HG03066 (cell line): ENCODE measurements at regions not wholly inside any gene's neighbourhood (a gene's known extent, or its start where the extent isn't known, plus 50 kb on each side); places are given as distances from the start of the nearest gene placed in this dataset.

Source experiments
- ATAC-seq: cut with Tn5 transposase; IDR thresholded peaks from one replicate; pipeline ENCODE4 v1.9.1; 2021; ENCODE audit warnings: low read depth; ENCODE audit not compliant: unreplicated experiment

DNA sequence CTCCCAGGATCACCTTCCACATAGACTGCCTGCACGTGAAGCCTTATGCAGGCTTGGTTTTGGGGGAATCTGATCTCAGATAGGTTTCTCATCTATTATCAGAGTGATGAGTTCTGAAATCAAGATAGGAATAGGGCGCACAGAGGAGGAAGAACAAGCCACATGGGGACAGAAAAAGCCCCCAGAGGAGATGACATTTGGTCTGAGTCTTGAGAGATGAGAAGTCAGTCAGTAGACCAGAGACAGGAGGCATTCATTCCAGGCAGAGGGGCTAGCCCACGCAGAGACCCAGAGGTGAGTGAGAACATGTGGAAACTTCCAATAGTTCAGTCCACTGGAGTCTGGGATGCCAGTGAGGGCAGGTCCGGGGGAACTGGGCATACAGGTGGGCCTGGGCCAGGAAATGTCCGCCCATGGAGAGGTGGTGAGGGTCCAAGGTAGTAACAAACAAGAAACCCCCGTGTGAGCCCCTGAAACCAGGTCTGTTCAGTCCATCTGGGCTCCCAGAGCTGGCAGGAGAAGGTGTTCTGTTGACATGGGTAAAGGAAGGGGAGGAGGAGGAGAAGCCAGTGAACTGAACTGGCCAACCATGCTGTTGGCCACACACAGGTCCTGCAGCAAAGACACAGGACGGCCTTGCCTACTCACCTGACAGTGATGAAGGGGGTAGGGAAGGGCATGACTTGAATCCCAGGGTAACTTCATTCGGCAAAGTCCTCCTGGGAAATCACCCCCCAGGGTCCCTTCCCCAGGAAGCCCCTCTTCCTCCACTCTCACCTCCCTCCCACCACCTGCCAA, 69.3 kb upstream of the SMNDC1 start:
- ATAC-seq, result no peak

DNA sequence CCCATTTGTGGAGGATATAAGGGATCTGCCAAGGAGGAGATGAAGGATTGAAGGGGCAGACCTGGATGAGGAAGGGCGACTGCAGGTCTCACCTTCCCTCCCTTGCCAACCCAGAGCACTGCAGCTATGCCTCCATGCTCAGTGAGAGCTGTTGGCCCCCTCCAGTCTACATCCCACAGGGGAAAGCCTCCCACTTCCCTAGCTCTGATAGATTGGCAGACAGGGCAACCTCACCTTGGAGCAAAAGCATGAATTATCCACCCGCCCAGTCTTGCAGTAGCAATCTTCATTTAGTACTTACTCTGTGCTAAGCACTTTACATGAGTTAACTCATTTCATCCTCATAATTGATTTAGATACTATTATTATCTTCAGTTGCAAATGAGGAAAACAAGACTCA, 70.4 kb upstream of the SMNDC1 start:
- no peak for ATAC-seq

DNA sequence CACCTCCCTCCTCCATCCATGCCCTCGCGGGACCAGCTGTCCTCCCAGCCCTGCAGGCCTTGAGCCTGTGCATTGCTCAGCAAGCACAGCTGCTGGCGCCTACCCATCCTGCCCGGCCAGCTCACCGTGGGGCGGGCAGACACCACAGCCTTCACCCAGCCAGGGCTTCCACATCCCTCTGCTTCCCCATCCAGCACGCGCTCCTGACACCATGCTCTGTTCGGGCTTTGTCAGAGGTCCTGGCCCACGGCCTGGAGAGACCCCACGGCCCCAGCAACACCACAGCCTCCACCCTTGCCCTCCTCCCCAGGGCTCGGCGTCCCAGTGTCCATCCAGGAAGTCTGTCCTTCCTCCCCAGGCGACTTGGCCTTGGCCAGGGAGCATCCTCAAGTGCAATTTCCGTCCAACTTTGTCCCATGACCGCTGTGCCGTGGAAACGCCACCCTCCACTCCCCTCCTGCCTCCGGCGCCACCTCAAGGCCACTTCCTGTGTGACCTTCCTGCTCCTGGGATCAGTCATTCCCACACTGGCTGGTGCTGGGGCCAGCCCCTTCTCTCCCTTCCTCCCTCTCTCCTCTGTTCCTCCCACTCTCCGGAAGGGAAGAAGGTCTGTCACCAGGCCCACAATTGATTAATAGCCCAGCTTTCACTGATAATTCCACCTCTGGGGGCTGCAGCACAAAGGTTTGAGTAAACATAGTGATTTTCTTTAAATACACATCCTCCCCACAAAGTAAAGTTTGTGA, 71.5 kb upstream of the SMNDC1 start:
- no peak for ATAC-seq

DNA sequence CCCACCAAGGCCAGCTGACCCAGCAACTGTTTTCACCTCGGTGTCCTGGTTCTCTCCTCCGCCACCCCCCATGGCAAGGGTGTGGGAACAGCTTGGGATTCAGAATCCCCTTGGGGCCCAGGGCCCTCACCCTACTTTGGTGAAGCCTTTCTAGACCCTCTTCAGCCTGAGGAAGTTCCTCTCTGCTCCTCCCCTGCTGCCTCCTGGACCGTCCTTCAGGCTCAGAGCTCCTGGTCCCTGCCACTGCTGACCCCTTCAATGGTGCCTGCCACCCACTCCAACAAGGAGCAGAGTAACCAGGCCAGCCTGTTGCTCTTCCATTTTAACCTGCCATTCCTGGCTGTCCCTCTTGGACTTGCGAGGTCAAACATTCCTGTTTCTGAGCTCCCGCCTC, 72.0 kb upstream of the SMNDC1 start:
- ATAC-seq, result no peak

DNA sequence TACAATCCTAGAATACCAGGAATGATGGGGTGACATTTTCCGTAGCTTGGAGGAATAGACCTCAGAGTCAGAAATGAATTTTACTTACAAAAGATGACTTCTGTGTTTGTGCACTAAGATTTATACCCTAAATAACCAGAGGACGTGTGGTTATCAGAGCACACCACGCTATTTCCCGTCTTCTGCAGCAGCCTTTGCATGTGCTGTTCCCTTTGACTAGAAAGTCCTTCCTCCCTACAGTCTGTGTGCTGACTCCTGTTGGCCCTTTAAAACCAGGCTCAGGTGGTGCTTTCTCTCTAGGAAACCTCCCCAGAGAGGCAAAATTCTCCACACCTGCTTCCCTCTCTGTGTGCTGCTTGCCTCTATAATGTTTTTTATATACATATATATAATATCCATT, 73.3 kb upstream of the SMNDC1 start:
- no peak for ATAC-seq

DNA sequence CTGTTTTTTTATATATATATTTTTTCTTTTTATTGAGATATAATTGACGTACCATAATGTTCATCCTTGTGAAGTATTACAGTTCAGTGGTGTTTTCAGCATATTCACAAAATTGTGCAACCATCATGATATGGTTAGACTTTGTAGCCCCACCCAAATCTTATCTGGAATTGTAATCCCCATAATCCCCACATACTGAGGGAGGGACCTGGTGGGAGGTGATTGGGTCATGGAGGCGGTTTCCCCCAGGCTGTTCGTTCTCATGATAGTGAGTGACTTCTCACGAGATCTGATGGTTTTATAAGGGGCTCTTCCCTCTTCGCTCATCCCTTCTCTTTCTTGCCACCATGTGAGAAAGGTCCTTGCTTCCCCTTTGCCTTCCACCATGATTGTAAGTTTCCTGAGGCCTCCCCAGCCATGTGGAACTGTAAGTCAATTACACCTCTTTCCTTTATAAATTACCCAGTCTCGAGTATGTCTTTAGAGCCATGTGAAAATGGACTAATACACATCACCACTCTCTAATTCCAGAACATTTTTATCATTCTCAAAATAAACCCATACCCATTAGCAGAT, 73.9 kb upstream of the SMNDC1 start:
- ATAC-seq, result no peak

DNA sequence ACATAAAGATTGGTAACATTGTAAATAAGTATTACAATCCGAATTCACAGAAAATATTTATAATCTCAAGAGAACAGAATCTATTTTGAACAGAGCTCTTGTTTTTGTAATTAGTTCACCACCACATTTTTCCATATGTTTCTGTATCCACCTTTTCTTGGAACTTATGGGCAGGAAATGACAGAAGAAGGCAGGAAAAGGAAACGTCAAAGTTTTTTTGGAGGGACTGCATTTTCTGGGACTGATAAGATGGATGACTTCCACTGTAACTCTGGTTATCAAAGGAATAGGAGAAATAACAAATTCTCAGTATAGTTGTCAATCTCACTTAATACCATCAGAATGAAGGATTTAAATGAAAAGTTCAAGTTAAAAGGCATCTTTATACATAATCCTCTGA, 75.1 kb upstream of the SMNDC1 start:
- ATAC-seq, result no peak

DNA sequence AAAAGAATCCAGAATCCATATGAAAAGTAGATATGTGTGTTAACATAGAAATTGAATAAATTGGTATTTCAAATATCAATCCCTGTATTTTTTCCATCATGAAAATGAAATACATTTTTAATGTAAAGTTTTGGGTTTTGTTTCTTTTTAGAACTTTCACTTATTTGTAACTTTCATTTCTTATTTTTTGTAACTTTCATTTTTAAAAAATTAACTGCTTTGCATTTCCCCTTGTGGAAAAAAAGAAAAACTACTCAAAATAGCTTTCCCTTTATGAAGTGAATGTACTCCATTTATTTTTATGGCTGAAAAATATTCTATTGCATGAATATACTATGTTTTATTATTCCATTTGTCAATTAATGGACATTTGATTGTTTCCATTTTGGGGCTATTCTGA, 75.6 kb upstream of the SMNDC1 start:
- ATAC-seq, result no peak

DNA sequence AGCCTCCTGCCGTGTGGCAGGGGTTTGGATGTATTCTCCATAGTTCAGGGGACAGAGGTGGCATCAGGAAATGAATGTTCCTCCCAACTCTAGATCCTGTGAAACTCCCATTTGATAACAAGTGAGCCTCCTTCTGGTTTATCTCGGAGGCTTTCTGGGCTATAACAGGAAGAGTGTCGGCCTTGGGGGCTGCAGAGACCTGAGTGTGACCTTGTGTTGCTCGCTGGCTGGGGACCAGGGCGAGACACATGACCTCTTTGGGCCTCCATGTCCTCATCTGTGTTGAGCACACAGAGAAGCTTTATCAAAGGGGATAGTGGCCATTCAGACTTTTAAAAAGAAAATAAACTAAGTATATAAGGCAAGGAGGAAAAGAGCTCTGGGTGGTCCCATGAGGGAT, 78.0 kb upstream of the SMNDC1 start:
- no peak for ATAC-seq

DNA sequence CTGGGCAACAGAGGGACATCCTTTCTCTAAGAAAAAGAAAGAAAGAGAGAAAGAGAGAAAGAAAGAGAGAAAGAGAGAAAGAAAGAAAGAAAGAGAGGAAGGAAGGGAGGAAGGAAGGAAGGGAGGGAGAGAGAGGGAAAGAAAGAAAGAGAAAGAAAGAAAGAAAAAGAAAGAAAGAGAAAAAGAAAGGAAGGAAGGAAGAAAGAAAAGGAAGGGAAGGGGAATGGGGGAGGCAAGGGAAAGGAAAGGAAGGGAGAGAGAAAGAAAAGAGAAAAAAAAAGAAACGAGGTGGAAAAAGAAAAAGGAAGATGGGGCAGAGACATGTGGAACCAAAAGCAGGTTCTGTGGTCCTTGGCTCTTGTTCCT, 82.9 kb upstream of the SMNDC1 start:
- no peak for ATAC-seq

DNA sequence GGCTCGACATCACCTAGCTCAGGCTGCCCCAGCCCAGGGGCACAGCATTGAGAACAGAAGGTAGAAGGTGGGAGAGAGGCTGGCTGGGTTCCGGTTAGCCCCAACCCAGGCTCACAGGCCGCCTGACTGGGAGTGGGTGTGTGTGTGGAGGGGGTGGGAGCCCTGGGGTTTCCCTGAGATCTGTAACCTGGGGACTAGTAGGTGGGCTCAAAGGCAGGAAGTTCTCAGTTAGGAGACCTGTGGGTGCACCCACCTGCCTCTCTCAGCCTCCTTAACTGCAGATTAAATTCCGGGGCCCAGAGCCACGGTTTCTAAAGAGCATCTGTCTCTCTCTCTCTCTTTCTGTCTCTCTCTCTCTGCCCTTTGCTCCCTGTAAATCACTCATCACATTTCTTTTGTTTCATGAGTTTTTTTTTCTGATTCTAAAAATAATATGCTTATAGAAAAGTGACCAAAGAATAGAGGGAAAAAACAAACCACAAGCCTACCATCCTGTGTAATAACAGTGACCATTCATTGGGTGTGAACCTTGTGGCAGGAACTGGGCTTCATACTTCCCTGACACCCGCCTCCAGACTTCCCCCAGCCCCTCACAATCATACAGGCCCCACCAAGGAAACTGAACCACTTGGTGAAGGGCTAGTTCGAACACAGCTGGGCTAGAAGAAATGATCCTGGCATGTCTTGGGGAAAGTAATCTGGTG, 83.4 kb upstream of the SMNDC1 start:
- ATAC-seq, result peak; percentile 73

DNA sequence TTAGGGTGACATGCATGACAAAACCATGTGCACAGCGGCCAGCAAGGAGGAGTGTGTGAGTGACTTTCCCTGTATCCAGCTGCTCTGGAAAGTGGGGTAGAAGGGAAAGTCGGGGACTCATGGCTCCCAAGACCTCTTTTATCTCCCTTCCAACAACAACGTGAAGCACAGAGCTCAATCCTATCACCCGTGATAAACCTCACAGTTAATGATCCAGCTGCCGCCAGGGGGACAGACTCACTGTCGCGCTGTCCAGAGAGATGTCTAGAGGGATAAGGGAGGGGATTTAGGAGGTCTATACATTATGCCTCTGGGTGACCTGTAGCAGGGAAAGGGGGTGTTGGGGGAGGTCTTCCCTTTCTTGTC, 84.0 kb upstream of the SMNDC1 start:
- no peak for ATAC-seq

DNA sequence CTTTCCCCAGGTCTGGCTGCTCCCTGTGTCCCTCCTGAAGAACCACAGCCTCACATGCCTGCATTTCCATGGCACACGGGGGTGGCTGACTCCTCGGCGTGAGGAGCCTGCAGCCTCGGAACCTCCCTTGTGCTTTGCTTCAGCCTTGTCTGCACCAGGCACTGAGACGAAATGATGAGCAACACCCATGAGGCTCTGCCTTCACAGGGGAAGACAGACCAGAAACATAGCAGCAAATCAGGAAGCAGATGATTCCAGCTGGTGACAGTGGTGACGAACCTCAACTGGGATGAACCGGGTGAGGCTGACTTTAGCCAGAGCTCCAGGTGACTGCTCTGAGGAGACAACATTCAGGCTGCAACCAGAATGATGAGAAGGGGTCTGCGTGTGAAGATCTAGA, 84.5 kb upstream of the SMNDC1 start:
- no peak for ATAC-seq

DNA sequence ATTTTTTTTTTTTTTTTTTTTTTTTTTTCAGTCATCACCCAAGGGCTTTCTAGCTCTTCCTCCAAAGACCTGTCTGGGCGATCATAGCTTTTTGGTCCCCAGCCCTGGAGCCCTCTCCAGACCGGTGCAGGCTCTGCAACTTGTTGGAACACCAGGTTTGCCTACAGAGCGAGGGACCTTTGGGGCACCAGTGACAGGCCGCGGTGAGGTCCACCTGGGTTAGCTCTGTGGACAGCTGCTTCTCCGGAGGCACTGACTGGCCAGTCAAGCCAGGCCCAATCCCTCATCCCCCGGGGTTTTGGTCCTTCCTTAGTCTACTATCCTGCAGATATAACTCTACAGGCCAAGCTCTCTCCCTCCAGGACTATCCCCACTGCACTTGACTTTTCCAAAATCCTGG, 86.8 kb upstream of the SMNDC1 start:
- ATAC-seq, result no peak

DNA sequence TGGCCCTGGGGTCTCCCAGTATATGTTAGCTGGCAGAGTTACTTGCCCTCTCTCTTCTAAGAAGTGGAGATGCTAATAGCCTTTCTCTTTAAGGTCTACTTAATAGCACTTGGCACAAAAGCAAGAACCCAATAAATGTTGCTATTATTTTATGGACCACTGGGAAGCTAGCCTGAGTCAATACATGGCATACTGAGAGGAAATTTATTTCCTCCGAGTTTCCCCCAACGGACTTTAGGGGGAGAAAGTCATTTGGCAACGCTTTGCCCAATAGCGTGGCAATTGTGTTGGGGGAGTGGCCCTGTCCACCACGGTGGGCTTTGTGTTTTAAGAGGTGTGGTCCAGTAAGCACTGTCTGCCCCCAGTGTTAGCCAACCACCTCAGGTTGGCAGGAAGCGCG, 87.4 kb upstream of the SMNDC1 start:
- no peak for ATAC-seq

DNA sequence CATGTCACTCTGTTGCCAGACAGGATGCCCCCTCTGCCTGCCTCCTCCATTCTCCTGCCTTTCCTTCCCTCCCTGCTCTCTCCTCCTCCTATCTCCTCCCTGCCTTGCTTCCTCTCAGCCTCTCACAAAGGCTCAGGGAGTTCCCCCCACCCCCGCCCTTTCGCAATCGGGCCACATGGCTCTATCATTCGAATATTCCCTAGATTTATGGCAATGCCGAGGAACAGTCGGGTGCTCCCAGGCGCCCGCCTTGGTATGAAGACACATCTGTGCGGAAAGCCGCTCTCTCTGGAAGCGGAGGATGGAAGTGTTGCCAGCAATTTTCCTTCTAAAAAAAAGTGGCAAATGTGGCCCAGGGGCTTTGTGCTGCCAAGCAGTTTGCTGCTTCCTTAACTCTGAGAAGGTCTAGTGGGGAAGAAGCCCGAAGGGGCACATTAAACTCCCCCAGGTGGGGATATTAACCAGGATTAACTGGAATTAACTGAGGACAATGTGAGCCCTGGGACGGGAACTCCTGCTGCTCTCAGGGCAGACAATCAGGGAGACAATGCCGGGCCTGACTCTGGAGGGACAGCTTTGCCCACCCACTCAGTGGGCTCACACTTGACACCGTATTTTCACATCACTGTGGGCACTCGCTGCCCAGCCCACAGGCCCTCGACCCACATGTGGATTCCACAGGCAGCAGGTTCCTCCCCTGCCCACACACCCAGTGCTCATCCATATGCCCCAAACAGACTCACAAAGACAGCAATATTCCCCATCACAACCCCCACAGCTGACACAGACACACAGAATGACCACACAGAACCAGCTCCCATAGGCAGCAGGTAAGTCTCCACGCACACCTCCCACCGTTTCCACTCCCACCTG, 88.4 kb upstream of the SMNDC1 start:
- no peak for ATAC-seq

DNA sequence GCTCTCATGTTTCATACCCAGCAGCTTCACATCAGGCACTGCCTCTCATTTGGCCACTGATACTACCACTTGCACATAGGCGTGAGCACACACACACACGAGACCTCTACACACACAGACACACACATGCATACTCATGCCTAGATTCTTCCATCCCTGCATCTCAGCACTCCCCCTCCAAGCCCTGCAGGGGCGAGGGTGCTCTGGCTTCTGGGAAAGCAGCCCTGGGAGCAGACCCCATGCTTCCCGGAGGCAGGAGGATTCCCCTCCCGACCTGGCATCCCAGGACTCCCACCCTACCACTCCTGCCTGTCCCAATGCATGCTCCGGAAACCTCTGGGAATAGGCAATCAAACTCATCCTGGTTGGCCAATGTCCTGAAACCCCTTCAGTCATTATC, 89.1 kb upstream of the SMNDC1 start:
- no peak for ATAC-seq

DNA sequence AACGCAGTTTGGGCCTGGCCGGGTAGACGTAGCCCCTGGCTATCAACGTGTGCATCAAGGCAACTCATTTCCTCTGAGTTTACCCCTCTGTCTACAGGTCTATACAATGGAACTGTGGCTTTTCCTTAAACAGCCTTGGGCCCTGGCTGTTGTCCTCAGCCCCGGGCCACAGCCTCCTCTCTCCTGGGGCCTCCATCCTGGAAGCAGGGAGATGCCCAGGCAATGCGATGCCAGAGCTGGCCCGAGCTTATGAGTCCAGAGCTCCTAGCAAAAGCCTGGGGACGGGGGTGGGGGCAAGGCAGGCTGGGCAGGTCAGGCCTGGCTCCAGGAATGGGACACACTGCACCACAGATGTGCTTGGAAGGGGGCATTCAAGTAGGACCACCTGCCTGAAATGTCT, 89.6 kb upstream of the SMNDC1 start:
- no peak for ATAC-seq

DNA sequence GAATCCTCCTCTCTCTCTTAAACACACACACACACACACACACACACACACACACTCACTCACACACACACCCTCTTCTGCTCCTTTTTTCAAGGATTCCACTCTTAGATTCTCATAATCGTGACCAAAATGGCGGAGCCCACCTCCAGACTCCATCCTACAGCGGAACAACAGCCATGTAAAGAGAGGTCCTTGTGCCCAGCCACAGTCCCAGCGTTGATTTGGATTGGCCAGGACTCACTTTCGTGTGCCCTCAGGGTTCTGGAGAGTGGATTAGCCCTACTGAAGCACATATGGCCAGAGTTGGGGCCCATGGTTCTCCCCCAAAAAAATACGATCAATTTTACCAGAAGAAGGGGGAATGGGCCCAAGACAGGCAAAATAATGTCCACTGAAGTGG, 90.2 kb upstream of the SMNDC1 start:
- ATAC-seq, result no peak
